SK-N-SH (cell line): ENCODE measurements at regions not wholly inside any gene's neighbourhood (a gene's known extent, or its start where the extent isn't known, plus 50 kb on each side); places are given as distances from the start of the nearest gene placed in this dataset.
"Not testable (repeated sequence)": the region's sequence is repeated elsewhere in the genome, so short reads cannot be mapped to it uniquely, and the experiment has no call there.

Experiments used
- TF ChIP-seq, protein P1 (sequence below): fragments of 200-600 bp; sonication (generic); IDR thresholded peaks from 2 replicates; pipeline ENCODE4 v1.6.1; 2017; ENCODE audit warnings: antibody characterized with exemption, mild to moderate bottlenecking, moderate library complexity
- TF ChIP-seq, protein P2 (sequence below): fragments of 150-350 bp; IDR thresholded peaks from 2 replicates; pipeline ENCODE4 v1.6.1; 2017; ENCODE audit warnings: antibody characterized with exemption, low read length, low read depth, borderline replicate concordance
- TF ChIP-seq, protein P3 (sequence below): IDR thresholded peaks from 2 replicates; pipeline ENCODE4 v1.6.1; 2012; ENCODE audit warnings: mild to moderate bottlenecking, low read depth, low read length, moderate library complexity

DNA sequence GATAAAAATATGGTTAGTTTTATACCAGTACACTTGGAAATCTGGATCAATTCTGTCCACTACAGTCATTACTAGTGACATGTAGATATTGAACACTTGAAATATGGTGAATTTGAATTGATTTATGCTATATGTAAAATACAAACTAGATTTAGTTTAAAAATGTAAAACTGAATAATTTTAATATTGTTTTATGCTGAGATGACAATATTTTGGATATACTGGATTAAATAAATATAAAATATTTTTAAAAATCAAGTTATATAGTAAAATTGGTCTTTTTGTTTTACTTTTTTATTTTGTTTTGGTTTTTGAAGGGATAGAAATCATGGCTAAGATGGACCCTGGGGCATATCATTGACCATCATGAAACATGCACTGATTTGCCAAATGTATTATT is 1372.8 kb upstream of the CDH18 start:
- TF ChIP-seq, protein P1, sequence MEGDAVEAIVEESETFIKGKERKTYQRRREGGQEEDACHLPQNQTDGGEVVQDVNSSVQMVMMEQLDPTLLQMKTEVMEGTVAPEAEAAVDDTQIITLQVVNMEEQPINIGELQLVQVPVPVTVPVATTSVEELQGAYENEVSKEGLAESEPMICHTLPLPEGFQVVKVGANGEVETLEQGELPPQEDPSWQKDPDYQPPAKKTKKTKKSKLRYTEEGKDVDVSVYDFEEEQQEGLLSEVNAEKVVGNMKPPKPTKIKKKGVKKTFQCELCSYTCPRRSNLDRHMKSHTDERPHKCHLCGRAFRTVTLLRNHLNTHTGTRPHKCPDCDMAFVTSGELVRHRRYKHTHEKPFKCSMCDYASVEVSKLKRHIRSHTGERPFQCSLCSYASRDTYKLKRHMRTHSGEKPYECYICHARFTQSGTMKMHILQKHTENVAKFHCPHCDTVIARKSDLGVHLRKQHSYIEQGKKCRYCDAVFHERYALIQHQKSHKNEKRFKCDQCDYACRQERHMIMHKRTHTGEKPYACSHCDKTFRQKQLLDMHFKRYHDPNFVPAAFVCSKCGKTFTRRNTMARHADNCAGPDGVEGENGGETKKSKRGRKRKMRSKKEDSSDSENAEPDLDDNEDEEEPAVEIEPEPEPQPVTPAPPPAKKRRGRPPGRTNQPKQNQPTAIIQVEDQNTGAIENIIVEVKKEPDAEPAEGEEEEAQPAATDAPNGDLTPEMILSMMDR, result not testable (repeated sequence)
- TF ChIP-seq, protein P2, sequence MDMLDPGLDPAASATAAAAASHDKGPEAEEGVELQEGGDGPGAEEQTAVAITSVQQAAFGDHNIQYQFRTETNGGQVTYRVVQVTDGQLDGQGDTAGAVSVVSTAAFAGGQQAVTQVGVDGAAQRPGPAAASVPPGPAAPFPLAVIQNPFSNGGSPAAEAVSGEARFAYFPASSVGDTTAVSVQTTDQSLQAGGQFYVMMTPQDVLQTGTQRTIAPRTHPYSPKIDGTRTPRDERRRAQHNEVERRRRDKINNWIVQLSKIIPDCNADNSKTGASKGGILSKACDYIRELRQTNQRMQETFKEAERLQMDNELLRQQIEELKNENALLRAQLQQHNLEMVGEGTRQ, result not testable (repeated sequence)
- TF ChIP-seq, protein P3, sequence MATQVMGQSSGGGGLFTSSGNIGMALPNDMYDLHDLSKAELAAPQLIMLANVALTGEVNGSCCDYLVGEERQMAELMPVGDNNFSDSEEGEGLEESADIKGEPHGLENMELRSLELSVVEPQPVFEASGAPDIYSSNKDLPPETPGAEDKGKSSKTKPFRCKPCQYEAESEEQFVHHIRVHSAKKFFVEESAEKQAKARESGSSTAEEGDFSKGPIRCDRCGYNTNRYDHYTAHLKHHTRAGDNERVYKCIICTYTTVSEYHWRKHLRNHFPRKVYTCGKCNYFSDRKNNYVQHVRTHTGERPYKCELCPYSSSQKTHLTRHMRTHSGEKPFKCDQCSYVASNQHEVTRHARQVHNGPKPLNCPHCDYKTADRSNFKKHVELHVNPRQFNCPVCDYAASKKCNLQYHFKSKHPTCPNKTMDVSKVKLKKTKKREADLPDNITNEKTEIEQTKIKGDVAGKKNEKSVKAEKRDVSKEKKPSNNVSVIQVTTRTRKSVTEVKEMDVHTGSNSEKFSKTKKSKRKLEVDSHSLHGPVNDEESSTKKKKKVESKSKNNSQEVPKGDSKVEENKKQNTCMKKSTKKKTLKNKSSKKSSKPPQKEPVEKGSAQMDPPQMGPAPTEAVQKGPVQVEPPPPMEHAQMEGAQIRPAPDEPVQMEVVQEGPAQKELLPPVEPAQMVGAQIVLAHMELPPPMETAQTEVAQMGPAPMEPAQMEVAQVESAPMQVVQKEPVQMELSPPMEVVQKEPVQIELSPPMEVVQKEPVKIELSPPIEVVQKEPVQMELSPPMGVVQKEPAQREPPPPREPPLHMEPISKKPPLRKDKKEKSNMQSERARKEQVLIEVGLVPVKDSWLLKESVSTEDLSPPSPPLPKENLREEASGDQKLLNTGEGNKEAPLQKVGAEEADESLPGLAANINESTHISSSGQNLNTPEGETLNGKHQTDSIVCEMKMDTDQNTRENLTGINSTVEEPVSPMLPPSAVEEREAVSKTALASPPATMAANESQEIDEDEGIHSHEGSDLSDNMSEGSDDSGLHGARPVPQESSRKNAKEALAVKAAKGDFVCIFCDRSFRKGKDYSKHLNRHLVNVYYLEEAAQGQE, result not testable (repeated sequence)
